GM23248 (cell line): ENCODE measurements at regions not wholly inside any gene's neighbourhood (a gene's known extent, or its start where the extent isn't known, plus 50 kb on each side); places are given as distances from the start of the nearest gene placed in this dataset.
A peak's percentile ranks its signal among the peaks of the same experiment; 100 is the strongest.

Experiments used
- EZH2 ChIP-seq: fragments of 200-600 bp; sonication (generic); IDR thresholded peaks from 2 replicates; pipeline ENCODE4 v1.6.1; 2018; ENCODE audit warnings: antibody characterized with exemption, mild to moderate bottlenecking; ENCODE audit not compliant: insufficient read depth, poor library complexity, severe bottlenecking
- EZH2phosphoT487 ChIP-seq: fragments of 200-600 bp; sonication (generic); IDR thresholded peaks from 2 replicates; pipeline ENCODE4 v1.6.1; 2018; ENCODE audit warnings: antibody characterized with exemption, moderate library complexity, mild to moderate bottlenecking, low read depth; ENCODE audit not compliant: insufficient read depth

- TF ChIP-seq EZH2 (no peak), EZH2phosphoT487 (0 out of 2 replicates have a peak, but pooled peaks have one; percentile 45)
Measured at GRCh38 chr3:159938714-159939113, 49.9 kb upstream of the IL12A start.
